Mammary epithelial cell (primary cell): ENCODE measurements at regions not wholly inside any gene's neighbourhood (a gene's known extent, or its start where the extent isn't known, plus 50 kb on each side); places are given as distances from the start of the nearest gene placed in this dataset.

Source experiments
- EZH2 ChIP-seq: IDR thresholded peaks from 2 replicates; pipeline ENCODE4 v1.6.1; 2012; ENCODE audit warnings: low read length, inconsistent platforms, borderline replicate concordance
- TF ChIP-seq, protein P1 (sequence below), 2 donors: IDR thresholded peaks in 1 of 2; conservative IDR thresholded peaks in 1 of 2; 2 replicates each; pipeline ENCODE4 v1.5.1; 2011 to 2012; ENCODE audit warnings: inconsistent platforms in 2 of 2, low read length in 2 of 2, mild to moderate bottlenecking in 2 of 2, control low read depth in 1 of 2, low read depth in 1 of 2; ENCODE audit not compliant: insufficient read depth in 1 of 2; ENCODE audit errors: extremely low read depth in 1 of 2

DNA sequence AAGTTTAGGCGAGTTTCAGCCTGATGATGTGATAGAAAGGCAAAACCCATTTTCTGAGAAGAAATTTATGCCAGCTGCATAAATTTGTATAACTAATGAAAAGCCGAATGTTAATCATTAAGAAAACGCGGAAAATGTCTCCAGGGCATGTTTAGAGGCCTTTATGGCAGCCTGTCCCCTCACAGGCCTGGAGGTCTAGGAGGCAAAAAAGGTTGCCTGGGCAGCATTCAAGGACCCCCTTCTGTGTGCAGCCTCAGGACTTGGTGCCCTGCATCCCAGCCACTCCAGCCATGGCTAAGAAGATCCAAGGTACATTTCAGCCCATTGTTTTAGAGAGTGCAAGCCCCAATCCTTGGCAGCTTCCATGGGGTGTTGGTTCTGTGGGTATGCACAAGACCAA, 614.2 kb downstream of the SLITRK5 start:
- TF ChIP-seq, protein P1, sequence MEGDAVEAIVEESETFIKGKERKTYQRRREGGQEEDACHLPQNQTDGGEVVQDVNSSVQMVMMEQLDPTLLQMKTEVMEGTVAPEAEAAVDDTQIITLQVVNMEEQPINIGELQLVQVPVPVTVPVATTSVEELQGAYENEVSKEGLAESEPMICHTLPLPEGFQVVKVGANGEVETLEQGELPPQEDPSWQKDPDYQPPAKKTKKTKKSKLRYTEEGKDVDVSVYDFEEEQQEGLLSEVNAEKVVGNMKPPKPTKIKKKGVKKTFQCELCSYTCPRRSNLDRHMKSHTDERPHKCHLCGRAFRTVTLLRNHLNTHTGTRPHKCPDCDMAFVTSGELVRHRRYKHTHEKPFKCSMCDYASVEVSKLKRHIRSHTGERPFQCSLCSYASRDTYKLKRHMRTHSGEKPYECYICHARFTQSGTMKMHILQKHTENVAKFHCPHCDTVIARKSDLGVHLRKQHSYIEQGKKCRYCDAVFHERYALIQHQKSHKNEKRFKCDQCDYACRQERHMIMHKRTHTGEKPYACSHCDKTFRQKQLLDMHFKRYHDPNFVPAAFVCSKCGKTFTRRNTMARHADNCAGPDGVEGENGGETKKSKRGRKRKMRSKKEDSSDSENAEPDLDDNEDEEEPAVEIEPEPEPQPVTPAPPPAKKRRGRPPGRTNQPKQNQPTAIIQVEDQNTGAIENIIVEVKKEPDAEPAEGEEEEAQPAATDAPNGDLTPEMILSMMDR (conservative IDR thresholded peaks at IDR 0.05 in 1 of 2, IDR thresholded peaks at IDR 0.05 in 1 of 2; ENCODE audit: extremely low read depth in 1 of 2, insufficient read depth in 1 of 2, low read depth in 1 of 2, low read length in 2 of 2) = no peak
- TF ChIP-seq EZH2 = no peak
